HG02885 (cell line): ENCODE measurements at regions not wholly inside any gene's neighbourhood (a gene's known extent, or its start where the extent isn't known, plus 50 kb on each side); places are given as distances from the start of the nearest gene placed in this dataset.
"Not testable (repeated sequence)": the region's sequence is repeated elsewhere in the genome, so short reads cannot be mapped to it uniquely, and the experiment has no call there.

Experiments used
- ATAC-seq: cut with Tn5 transposase; IDR thresholded peaks from one replicate; pipeline ENCODE4 v1.9.1; 2021; ENCODE audit warnings: mild to moderate bottlenecking; ENCODE audit not compliant: unreplicated experiment, poor library complexity

GRCh38 chr1:79912813-79913212 is 906.3 kb upstream of the ADGRL4 start:
- no peak for ATAC-seq

GRCh38 chr1:79903321-79903720 is 896.8 kb upstream of the ADGRL4 start:
- ATAC-seq, result no peak

GRCh38 chr1:79902418-79902817 is 895.9 kb upstream of the ADGRL4 start:
- ATAC-seq, result no peak

GRCh38 chr1:79899914-79900313 is 893.4 kb upstream of the ADGRL4 start:
- no peak for ATAC-seq

- no peak for ATAC-seq
Measured at GRCh38 chr1:79896140-79896539, 889.6 kb upstream of the ADGRL4 start.

- no peak for ATAC-seq
Measured at GRCh38 chr1:79895573-79895972, 889.0 kb upstream of the ADGRL4 start.

GRCh38 chr1:79894129-79894528 is 887.6 kb upstream of the ADGRL4 start:
- ATAC-seq, result not testable (repeated sequence)

GRCh38 chr1:79887059-79887458 is 880.5 kb upstream of the ADGRL4 start:
- no peak for ATAC-seq

GRCh38 chr1:79885101-79885500 is 878.6 kb upstream of the ADGRL4 start:
- ATAC-seq, result no peak

GRCh38 chr1:79877086-79877485 is 870.6 kb upstream of the ADGRL4 start:
- ATAC-seq, result no peak

GRCh38 chr1:79875187-79875586 is 868.7 kb upstream of the ADGRL4 start:
- no peak for ATAC-seq

- no peak for ATAC-seq
Measured at GRCh38 chr1:79874289-79874688, 867.8 kb upstream of the ADGRL4 start.

- no peak for ATAC-seq
Measured at GRCh38 chr1:79859212-79859948, 852.9 kb upstream of the ADGRL4 start.

- peak; percentile 55 for ATAC-seq
Measured at GRCh38 chr1:79852004-79852403, 845.5 kb upstream of the ADGRL4 start.

GRCh38 chr1:79849388-79849787 is 842.9 kb upstream of the ADGRL4 start:
- ATAC-seq, result no peak

GRCh38 chr1:79848316-79848715 is 841.8 kb upstream of the ADGRL4 start:
- peak; percentile 13 for ATAC-seq

GRCh38 chr1:79847700-79848099 is 841.2 kb upstream of the ADGRL4 start:
- ATAC-seq, result peak; percentile 67

- ATAC-seq, result no peak
Measured at GRCh38 chr1:79845936-79846335, 839.4 kb upstream of the ADGRL4 start.

- ATAC-seq, result no peak
Measured at GRCh38 chr1:79842811-79843210, 836.3 kb upstream of the ADGRL4 start.

- ATAC-seq, result no peak
Measured at GRCh38 chr1:79839882-79840281, 833.4 kb upstream of the ADGRL4 start.

GRCh38 chr1:79827446-79827845 is 820.9 kb upstream of the ADGRL4 start:
- no peak for ATAC-seq

GRCh38 chr1:79825551-79825950 is 819.0 kb upstream of the ADGRL4 start:
- peak; percentile 78 for ATAC-seq
